HG03060 (cell line): ENCODE measurements at regions not wholly inside any gene's neighbourhood (a gene's known extent, or its start where the extent isn't known, plus 50 kb on each side); places are given as distances from the start of the nearest gene placed in this dataset.
A peak's percentile ranks its signal among the peaks of the same experiment; 100 is the strongest.

ENCODE experiments used
- ATAC-seq: cut with Tn5 transposase; IDR thresholded peaks from one replicate; pipeline ENCODE4 v1.9.1; 2021; ENCODE audit warnings: low read depth, moderate number of reproducible peaks; ENCODE audit not compliant: unreplicated experiment

DNA sequence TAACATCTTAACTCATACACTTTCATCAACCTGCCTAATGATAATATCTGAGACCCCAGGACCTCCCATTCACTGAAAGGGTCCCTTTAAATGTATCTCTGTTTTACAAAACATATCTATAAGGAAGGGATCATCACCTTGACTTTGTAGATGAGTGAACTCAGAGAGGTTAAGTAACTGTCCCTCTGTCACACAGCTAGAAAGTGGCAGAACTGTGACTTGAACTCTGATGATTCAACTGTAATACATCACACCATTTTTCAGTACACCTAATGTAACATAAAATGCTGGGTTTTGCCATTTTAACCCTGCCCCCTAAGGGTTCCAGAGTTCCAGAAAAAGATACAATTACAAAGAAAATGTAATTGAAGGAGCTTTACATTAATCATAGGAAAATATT is 234.6 kb downstream of the ZEB2 start:
- ATAC-seq: no peak

DNA sequence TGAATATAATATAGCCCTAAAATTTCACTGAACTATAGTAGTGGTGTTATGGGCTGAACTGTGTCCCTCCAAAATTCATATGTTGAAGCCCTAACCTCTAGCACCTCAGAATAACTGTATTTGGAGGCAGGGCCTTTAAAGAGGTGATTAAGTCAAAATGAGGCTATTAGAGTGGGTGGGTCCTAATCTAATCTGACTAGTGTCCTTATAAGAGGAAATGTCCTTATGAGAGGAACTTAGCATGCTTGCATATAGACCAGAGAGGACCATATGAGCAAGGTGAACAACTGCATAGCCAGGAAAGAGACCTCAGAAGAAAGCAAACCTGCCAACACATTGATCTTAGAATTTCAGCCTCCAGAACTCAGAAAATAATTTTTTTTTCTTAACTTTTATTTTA is 238.4 kb downstream of the ZEB2 start:
- no peak for ATAC-seq

DNA sequence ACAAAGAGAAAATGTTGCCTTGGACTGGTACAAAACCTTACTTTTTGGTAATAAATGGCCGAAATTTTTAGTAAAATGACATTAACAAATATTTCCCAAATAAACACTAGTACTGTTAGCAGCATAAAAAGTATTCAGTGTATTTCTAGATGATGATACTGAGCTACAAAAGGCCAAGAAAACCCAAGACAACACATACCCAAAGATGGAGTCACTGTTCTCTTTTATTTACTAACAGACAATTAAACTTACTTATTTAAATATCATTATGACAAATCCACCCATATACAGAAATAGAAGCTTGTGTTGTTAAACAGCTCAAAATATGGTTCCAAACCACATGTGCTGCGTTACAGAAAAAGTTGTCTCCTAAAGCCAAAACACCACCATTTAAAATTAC is 239.9 kb downstream of the ZEB2 start:
- ATAC-seq: no peak

DNA sequence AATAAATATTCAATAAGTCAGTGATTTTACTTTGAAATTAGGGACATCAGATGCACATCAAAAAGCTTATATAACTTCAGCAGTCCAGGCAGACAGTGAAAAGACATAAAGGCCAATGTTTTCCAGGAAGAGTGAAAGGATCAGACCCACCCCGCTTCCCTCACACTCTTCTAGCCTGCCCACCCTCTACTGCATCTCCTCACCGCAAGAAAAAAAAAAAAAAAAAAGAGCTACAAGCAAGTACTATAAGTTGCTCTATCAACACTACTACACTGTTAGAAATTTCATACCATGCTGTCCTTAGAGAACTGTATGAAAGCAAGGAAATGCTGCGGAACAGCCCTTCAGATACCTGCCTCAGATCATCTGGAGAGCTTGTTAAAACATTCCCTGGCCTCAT is 240.8 kb downstream of the ZEB2 start:
- ATAC-seq: no peak

- no peak for ATAC-seq
Observed at GRCh38 chr2:144277622-144278354, 242.1 kb downstream of the ZEB2 start.

- no peak for ATAC-seq
Observed at GRCh38 chr2:144275340-144275739, 244.6 kb downstream of the ZEB2 start.

GRCh38 chr2:144274131-144274530 is 245.8 kb downstream of the ZEB2 start:
- no peak for ATAC-seq

DNA sequence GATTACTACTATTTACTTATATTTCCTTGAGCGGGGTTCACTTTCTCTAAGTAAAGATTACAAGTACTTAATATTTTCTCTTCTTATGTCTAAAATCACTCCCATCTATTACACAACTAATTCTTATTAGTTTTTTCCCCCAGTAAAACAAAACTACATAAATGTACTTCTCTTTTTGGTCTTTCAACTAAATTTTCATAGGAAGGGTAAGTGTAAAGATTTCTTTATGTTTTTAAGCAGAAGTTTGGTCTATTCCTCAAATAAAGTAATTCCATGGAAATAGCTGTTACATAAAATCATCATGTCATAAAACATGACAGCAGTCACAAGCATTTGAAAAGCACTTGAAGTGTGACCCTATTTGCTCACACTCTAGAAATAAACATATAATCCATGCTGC is 249.0 kb downstream of the ZEB2 start:
- no peak for ATAC-seq

DNA sequence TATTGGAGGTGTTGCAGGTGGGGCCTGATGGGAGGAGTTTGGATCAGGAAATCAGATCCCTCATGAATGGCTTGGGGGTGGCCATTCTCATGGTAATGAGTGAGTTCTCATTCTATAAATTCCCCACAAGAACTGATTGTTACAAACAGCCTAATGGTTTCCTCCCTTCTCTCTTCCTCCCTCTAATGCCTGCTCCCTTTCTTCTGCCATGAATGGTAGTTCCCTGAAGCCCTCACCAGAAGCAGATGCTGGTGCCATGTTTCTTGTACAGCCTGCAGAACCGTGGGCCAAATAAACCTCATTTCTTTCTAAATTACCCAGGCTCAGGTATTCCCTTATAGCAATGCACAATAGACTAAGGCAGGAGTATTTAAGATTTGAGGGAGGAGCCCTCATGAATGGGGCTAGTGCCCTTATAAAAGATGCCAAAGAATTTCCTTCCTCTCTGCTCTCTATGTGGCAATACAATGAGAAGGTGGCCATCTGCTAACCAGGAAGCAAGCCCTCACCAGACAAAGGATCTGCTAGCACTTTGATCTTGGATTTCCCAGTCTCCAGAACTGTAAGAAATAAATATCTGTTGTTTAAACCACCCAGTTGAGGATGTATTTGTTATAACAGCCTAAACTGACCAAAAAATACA is 251.8 kb downstream of the ZEB2 start:
- no peak for ATAC-seq

DNA sequence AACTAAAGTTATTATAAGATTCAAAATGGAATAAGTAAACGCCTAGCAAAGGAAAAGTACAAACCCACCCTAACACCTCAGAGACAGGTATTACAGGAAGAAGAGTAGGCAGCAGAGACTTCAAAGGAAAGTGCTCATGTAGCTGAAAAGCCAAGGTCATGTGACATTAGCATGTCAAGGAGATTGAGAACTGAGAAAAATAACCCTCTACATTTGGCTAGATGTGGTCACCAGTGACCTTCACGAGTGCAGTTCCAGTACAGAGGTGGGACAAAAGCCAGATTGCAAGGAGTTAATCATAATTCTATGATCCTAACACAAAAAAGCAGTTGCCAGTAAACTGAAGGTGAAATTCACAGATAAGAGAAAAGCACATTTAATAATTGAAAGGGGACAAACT is 252.7 kb downstream of the ZEB2 start:
- ATAC-seq: peak; percentile 84

DNA sequence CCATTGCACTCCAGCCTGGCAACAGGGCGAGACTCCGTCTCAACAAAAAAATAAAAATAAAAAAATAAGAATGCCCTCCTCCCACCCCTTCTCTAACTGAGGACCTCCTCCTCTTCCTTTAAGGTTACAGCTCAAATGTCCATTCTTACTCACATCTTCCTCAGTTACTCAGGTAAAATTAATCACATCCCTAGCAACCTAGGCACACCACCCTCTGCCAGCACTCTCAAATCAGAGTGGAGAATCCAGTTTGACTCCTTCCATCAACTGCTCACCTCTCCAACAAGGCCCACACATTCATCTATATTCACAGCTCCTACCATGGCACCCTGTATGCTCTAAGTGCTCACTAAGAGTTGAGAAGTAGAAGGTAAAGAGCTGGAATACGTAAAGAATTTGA is 254.3 kb downstream of the ZEB2 start:
- ATAC-seq: no peak

- no peak for ATAC-seq
Observed at GRCh38 chr2:144261966-144262365, 258.0 kb downstream of the ZEB2 start.

- no peak for ATAC-seq
Observed at GRCh38 chr2:144261336-144261735, 258.6 kb downstream of the ZEB2 start.

GRCh38 chr2:144259332-144259731 is 260.6 kb downstream of the ZEB2 start:
- no peak for ATAC-seq

DNA sequence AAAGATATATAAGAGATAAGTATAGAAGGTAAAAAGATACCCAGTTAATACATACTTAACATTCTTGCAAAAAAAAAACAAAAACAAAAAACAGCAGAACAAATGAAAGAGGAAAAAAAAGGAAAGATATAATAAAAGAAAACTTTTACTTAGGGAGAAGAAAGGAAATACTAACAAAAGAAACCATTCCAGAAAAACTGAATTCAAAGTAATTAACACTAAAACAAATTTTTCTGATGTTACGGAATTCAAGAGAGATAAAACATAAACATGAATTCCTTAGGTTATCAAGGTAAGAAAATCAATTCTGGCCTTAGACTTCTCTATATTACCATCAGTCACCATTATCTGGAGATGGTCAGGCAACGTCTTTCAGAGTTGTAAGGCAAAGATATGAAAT is 261.8 kb downstream of the ZEB2 start:
- ATAC-seq: no peak

GRCh38 chr2:144256996-144257707 is 262.8 kb downstream of the ZEB2 start:
- ATAC-seq: no peak

DNA sequence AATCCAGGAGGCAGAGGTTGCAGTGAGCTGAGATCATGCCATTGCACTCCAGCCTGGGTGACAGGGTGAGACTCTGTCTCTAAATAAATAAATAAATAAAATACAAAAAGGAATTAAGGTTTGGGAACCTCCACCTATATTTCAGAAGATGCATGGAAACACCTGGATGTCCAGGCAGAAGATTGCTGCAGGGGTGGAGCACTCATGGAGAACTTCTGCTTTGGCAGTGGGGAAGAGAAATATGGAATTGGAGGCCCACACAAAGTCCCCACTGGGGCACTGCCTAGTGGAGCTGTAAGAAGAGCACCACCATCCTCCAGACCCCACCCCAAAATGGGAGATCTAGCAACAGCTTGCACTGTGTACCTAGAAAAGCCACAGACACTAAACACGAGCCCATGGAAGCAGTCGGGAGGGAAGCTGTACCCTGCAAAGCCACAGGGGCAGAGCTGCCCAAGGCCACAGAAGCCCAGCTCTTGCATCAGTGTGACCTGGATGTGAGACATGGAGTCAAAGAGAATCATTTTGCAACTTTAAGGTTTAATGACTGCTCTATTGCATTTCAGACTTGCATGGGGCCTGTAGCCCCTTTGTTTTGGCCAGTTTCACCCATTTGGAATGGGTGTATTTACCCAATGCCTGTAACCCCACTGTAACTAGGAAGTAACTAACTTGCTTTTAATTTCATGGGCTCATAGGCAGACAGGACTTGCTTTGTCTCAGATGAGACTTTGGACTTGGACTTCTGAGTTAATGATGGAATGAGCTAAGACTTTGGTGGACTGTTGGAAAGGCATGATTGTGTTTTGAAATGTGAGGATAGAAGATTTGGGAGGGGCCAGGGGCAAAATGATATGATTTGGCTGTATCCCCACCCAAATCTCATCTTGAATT is 265.3 kb downstream of the ZEB2 start:
- ATAC-seq: no peak

GRCh38 chr2:144253743-144254142 is 266.2 kb downstream of the ZEB2 start:
- ATAC-seq: no peak

GRCh38 chr2:144252694-144253093 is 267.2 kb downstream of the ZEB2 start:
- ATAC-seq: no peak

DNA sequence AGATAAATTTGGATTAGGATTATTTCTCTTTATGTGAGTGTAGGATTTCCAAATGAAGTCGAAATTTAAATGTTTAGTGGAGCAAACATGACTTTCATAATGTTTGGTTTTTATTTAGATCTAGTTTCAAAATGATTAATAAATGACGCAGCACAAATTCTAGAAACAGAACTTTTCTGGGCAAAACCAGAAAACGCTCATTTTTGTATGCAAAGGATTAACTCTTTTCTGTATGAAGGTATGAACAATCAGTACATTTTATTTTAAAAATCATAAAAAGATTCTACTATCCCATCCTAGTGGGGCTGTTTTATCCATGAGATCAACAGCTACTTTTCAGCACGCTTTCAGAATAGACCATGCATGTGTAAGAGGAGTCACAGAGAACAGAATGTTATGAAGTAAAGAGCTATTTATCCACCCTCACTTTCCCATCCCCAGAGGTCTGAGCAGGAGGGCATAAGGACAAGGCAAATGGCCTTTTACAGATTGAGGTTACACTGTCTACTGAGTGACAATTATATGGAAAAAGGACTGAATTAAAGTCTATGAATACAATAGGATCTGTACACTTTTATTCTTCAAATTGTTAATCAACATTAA is 270.8 kb downstream of the ZEB2 start:
- ATAC-seq: no peak
